Keratinocyte (primary cell): ENCODE measurements at regions not wholly inside any gene's neighbourhood (a gene's known extent, or its start where the extent isn't known, plus 50 kb on each side); places are given as distances from the start of the nearest gene placed in this dataset.

Source experiments
- EZH2 ChIP-seq: IDR thresholded peaks from one replicate; pipeline ENCODE4 v1.6.1; 2012; ENCODE audit warnings: inconsistent platforms, mild to moderate bottlenecking, low read length, moderate library complexity
- TF ChIP-seq, protein P1 (sequence below), 3 experiments: IDR thresholded peaks in 1 of 3; conservative IDR thresholded peaks in 1 of 3; optimal IDR thresholded peaks in 1 of 3; 2 replicates in 2 of 3; 3 replicates in 1 of 3; pipeline versions ENCODE3 to v1.5.1; 2011; ENCODE audit warnings: low read length in 3 of 3, mild to moderate bottlenecking in 3 of 3, moderate library complexity in 2 of 3, control low read depth in 1 of 3, inconsistent platforms in 1 of 3; ENCODE audit not compliant: insufficient read depth in 2 of 3; ENCODE audit errors: extremely low read depth in 1 of 3

DNA sequence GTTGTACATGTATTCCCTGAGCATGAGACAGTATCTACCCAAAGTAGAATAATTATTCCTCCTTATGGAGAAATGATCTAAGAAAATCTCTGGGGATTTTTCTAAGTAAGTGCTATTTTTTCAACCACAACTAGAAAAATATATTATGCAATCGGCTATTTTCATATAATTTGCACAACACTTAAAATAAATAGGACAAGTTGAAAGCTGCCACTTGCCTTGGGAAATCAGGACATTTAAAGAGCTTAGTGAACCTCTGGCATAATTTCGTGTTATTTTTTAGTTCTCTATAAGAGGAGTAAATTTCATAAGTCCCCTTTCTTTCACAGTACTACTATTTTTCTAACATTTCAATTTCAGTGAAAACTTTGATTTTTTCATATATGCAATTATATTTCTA lies 672.1 kb downstream of the OTOL1 start:
- TF ChIP-seq, protein P1, sequence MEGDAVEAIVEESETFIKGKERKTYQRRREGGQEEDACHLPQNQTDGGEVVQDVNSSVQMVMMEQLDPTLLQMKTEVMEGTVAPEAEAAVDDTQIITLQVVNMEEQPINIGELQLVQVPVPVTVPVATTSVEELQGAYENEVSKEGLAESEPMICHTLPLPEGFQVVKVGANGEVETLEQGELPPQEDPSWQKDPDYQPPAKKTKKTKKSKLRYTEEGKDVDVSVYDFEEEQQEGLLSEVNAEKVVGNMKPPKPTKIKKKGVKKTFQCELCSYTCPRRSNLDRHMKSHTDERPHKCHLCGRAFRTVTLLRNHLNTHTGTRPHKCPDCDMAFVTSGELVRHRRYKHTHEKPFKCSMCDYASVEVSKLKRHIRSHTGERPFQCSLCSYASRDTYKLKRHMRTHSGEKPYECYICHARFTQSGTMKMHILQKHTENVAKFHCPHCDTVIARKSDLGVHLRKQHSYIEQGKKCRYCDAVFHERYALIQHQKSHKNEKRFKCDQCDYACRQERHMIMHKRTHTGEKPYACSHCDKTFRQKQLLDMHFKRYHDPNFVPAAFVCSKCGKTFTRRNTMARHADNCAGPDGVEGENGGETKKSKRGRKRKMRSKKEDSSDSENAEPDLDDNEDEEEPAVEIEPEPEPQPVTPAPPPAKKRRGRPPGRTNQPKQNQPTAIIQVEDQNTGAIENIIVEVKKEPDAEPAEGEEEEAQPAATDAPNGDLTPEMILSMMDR (optimal IDR thresholded peaks at IDR 0.05 in 1 of 3, IDR thresholded peaks at IDR 0.05 in 1 of 3, conservative IDR thresholded peaks at IDR 0.05 in 1 of 3; ENCODE audit: extremely low read depth in 1 of 3, insufficient read depth in 2 of 3, low read length in 3 of 3) = no peak
- TF ChIP-seq EZH2 = no peak
